ENCODE measurements at regions not wholly inside any gene's neighbourhood (a gene's known extent, or its start where the extent isn't known, plus 50 kb on each side); places are given as distances from the start of the nearest gene placed in this dataset.

- TF ChIP-seq POLR2A (IDR thresholded peaks at IDR 0.05) = no peak
- TF ChIP-seq CTCF (IDR thresholded peaks at IDR 0.05) = no peak
Observed at GRCh38 chr16:61214780-61215179, 821.5 kb downstream of the CDH8 start.
